ENCODE measurements at regions not wholly inside any gene's neighbourhood (a gene's known extent, or its start where the extent isn't known, plus 50 kb on each side); places are given as distances from the start of the nearest gene placed in this dataset.

- DNase-seq (ENCODE audit: extremely low read depth, low read depth) = no peak
- no peak for TF ChIP-seq CTCF (IDR thresholded peaks at IDR 0.05; ENCODE audit: low read depth, low read length)
Observed at GRCh38 chr13:91076830-91077229, 270.7 kb upstream of the MIR17HG start.

DNA sequence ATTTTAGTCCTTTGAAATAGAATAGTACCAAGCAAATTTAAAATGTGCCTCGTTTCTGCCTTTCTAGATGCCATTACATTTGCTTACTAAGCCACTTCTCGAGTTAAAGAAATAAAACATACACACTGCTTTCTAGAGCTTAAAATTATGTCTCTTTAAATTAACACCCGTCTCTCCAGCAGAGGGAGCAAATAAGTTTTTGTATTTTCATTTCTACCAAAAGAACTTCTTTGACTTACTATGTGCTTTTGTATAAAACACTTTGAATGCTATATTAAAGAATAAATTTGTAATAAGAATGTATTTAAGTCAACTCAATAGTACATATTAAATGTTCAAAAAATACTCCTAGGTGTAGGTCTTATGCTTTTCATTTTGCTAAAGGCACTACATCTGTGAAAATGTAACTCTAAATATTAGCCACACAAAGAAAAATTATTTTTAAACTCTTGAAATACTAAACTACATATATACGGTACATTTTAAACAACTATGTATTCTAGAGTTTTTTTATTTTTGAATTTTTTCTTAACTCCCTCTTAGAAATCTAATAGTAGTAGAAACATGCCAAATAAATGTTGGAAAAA is 269.3 kb upstream of the MIR17HG start:
- DNase-seq (ENCODE audit: extremely low read depth, low read depth) = no peak
- no peak for TF ChIP-seq CTCF (IDR thresholded peaks at IDR 0.05; ENCODE audit: low read depth, low read length)

GRCh38 chr13:91079176-91079575 is 268.3 kb upstream of the MIR17HG start:
- no peak for TF ChIP-seq CTCF (IDR thresholded peaks at IDR 0.05; ENCODE audit: low read depth, low read length)

GRCh38 chr13:91085127-91085526 is 262.4 kb upstream of the MIR17HG start:
- no peak for TF ChIP-seq CTCF (IDR thresholded peaks at IDR 0.05; ENCODE audit: low read depth, low read length)
- no peak for DNase-seq (ENCODE audit: extremely low read depth, low read depth)

More at GRCh38 chr13:91079176-91079575, 268.3 kb upstream of the MIR17HG start:
- DNase-seq (ENCODE audit: extremely low read depth, low read depth) = no peak

DNA sequence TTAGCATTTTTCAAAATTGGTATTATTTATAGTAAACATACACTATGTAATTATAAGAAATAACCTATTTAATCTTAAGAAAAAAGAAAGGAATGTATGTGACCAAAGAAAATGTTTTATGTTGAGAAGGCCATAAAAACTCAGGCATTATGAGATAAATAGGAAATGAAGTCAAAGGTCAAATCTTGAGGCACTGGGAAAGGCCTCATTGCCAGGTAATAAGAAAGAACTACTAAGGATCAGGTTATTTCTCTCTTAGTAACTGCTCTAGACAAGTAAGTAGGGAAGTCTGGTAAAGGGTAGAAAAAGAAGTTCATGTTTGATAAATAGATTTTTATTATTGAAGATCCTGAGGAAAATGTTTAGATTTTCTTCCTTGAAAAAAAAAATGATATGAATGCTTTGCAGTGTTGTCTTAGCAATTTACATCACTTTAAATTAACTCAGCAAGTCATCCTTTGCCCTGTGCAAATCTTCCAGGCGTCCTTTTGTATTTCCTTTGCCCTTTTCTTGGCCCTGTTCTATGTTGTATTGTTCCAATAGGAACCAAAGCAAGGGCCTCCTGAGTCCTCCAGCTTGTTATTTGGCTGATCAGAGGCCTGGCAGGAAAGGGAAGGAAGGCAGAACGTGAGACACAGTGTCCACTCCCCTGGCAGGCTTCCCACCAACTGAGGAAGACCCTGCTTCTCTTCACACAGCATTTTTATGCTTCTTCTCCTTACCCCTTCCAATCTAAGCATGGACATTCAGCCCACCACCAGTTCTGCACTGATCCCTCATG is 260.4 kb upstream of the MIR17HG start:
- no peak for DNase-seq (ENCODE audit: extremely low read depth, low read depth)
- no peak for TF ChIP-seq CTCF (IDR thresholded peaks at IDR 0.05; ENCODE audit: low read depth, low read length)

- DNase-seq (ENCODE audit: extremely low read depth, low read depth) = no peak
- no peak for TF ChIP-seq CTCF (IDR thresholded peaks at IDR 0.05; ENCODE audit: low read depth, low read length)
Observed at GRCh38 chr13:91097269-91097668, 250.2 kb upstream of the MIR17HG start.

DNA sequence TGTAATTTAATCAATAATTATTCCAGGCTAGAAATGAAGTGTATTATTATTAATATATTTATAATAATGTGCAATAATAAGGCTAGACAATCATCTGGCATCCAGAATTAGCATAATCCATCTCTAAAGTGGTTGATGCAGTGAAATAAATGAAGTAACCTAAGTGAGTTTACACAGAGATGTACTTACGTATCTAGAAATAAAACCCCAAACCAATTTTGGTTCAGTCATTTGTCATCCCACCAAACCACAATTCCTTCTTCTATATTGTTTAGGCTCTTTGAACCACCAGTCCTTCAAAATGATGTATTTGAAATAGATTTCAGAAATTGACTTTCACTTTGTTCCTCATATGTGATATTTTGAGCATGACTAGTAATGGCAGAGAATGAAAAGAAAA is 247.6 kb upstream of the MIR17HG start:
- TF ChIP-seq CTCF (IDR thresholded peaks at IDR 0.05; ENCODE audit: low read depth, low read length) = no peak
- no peak for DNase-seq (ENCODE audit: extremely low read depth, low read depth)

Measured in AG09319 (cell line).